ENCODE measurements at regions not wholly inside any gene's neighbourhood (a gene's known extent, or its start where the extent isn't known, plus 50 kb on each side); places are given as distances from the start of the nearest gene placed in this dataset.

- TF ChIP-seq CTCF (conservative IDR thresholded peaks at IDR 0.05), result no peak
- no peak for TF ChIP-seq ZFX (IDR thresholded peaks at IDR 0.05)
These were observed 54.2 kb upstream of the PBX1 start for GRCh38 chr1:164504749-164505148.
